ENCODE measurements at regions not wholly inside any gene's neighbourhood (a gene's known extent, or its start where the extent isn't known, plus 50 kb on each side); places are given as distances from the start of the nearest gene placed in this dataset.

DNA sequence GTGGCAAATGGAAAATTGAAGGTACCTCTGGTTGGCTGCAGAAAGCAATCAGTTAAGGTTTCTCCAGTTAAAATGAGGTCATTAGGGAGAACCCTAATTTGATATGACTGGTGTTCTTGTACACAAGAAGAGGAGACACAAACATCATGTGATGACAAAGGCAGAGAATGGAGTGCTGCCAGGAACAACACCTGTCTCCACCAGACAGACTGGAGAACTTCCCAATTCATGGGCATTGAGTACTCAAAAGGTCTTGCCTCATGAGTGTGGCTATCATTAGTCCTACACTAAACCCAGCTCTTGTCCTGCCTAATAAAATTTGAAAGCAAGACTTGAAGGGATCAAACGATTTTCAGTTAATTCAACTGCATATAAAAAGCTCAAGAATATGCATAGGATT is 152.6 kb downstream of the PTPN20 start:
- DNase-seq (no peak), ATAC-seq (no peak)
- peaks cover 0 to 8% (median 1%) of the 10 kb centered on the region in 4 donors for H3K4me1 Mint-ChIP-seq
- no peaks in the 10 kb centered on the region for H3K27me3 Mint-ChIP-seq
- POLR2A ChIA-PET: no interaction called here
- peak overlapping the region in 1 of 10 donors; percentile 74 for H3K27ac Mint-ChIP-seq
- no peaks in the 10 kb centered on the region for H3K36me3 Mint-ChIP-seq
- no peaks in the 10 kb centered on the region for H3K9me3 Mint-ChIP-seq
- no peak overlapping the region for H3K4me3 Mint-ChIP-seq

DNA sequence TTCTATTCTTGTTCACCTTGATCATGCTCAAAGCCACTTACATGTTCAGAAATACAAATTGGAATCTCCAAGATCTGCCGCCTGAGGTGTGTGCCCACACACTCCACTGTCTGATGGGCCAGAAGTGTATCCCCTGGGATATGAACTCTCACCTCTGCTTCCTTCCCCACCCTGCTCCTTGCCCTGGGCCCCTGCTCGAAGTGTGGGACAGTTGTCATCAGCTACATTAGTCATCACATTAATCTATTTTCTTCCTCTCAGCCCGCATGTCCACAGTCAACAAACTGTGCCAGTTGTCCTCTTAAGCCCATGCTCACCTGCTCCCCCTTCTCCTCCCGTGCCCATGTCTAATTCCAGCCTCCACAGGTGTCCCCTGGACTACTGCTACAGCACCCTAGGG is 154.7 kb downstream of the PTPN20 start:
- POLR2A ChIA-PET: no interaction called here
- Mint-ChIP-seq H3K27ac (peak overlapping the region in 1 of 10 donors; percentile 68), H3K36me3 (no peaks in the 10 kb centered on the region), H3K4me3 (no peak overlapping the region), H3K4me1 (peaks cover 0 to 8% (median 1%) of the 10 kb centered on the region in 4 donors), H3K27me3 (no peaks in the 10 kb centered on the region), H3K9me3 (no peaks in the 10 kb centered on the region)
- no peak for DNase-seq
- ATAC-seq: no peak

DNA sequence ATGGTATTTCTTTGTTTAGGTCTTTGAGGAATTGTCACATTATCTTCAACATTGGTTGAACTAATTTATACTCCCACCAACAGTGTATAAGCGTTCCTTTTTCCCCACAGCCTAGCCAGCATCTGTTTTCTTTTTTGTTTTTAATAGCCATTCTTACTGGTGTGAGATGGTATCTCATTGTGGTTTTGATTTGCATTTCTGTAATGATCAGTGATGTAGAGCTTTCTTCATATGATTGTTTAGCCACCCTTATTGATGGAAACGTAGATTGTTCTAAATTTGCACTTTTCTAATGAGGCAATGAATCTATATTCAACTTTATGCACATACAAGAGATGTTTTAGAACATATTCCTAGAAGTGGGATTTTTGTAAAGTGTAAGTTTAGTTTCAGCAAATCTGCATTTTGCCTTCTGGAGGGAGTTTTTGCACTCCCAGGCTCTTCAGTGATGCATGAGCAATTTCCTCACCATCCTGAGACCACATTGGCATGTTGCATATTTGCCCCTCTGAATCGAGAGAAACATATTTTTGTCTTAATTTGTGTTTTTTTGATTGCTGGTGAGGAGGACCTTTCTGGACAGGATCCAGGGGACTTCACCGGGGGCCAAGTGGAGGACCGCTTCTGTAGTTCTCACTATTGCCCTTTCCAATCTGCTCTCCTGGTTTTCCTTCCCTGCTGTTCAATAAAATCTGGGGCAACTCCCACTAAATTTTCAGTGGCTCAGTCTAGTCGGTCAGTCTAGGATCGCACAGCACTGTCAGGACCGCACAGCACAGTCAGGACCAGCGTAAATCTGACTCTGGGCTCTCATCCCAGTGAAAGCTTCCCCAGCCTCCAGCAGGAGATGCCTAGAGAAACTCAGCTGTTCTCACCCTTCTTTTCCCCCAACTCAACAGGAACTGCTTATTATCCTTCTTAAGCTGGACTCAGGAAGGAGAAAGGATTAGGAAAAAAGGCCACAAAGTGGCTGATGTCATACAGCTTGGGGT is 157.0 kb downstream of the PTPN20 start:
- H3K27me3 Mint-ChIP-seq: no peaks in the 10 kb centered on the region
- POLR2A ChIA-PET: no interaction called here
- ATAC-seq: no peak
- DNase-seq: no peak
- H3K4me3 Mint-ChIP-seq: no peak overlapping the region
- H3K4me1 Mint-ChIP-seq: peaks cover 0 to 2% (median 0%) of the 10 kb centered on the region in 4 donors
- H3K27ac Mint-ChIP-seq: no peak overlapping the region
- no peaks in the 10 kb centered on the region for H3K9me3 Mint-ChIP-seq
- no peaks in the 10 kb centered on the region for H3K36me3 Mint-ChIP-seq

DNA sequence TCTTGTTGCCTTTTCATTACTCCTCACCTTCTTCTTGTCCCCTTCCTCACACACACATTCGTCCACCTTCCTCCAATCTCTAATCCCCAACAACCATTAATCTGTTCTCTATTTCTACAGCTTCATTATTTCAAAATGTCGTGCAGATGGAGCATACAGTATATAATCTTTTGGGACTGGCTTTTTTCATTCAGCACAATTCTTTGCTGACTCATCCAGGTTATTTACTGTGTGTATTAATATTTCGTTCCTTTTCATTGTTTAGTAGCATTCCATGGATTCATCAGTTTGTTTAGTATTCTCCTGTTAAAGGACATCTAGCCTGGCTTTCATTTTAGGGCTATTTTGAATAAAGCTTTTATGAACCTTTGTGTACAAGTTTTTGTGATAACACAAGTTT is 159.3 kb downstream of the PTPN20 start:
- no peak overlapping the region for H3K4me3 Mint-ChIP-seq
- H3K9me3 Mint-ChIP-seq: no peaks in the 10 kb centered on the region
- no peaks in the 10 kb centered on the region for H3K36me3 Mint-ChIP-seq
- POLR2A ChIA-PET: no interaction called here
- H3K4me1 Mint-ChIP-seq: no peaks in the 10 kb centered on the region
- no peak overlapping the region for H3K27ac Mint-ChIP-seq
- H3K27me3 Mint-ChIP-seq: no peaks in the 10 kb centered on the region
- ATAC-seq (no peak), DNase-seq (no peak)

DNA sequence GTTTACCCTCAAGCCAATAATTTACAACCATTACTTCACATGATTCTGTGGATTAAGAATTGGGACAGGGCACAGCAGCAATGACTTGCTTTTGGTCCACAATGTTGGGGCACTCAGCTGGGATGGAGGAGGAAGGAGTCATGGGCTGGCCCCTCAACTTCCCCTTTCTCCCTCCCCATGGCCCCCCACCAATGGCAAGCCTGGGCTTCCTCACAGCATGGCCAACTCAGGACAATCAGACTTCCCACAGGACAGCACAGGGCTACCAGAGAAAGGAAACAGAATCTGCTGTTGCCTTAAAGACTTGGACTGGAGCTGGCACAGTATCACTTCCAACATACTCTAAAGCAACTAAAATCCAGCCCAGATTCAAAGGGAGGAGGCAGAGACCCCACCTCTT is 160.7 kb downstream of the PTPN20 start:
- no peak for ATAC-seq
- no peak for DNase-seq
- H3K9me3 Mint-ChIP-seq: no peaks in the 10 kb centered on the region

DNA sequence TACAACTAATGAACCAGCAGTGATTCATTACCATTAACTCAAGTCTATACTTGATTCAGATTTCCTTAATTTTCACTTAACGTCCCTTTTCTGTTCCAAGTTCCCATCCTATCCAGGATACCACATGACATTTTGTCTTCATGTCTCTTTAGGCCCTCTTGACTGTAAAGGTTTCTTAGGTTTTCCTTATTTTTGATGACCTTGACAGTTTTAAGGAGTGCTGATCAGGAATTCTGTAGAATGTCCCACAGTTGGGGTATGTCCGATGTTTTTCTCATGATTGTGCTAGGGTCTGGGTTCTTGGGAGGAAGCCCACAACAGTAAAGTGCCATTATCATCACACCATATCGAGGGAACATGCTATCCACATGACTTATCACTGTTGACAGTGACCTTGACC is 162.7 kb downstream of the PTPN20 start:
- Mint-ChIP-seq H3K4me1 (peaks cover 0 to 4% (median under 1%) of the 10 kb centered on the region in 4 donors), H3K9me3 (no peaks in the 10 kb centered on the region), H3K36me3 (no peaks in the 10 kb centered on the region), H3K4me3 (no peak overlapping the region), H3K27ac (no peak overlapping the region), H3K27me3 (no peaks in the 10 kb centered on the region)
- POLR2A ChIA-PET: no interaction called here
- no peak for DNase-seq
- no peak for ATAC-seq

More for the DNA sequence above, 160.7 kb downstream of the PTPN20 start:
- H3K36me3 Mint-ChIP-seq: no peaks in the 10 kb centered on the region
- no peak overlapping the region for H3K4me3 Mint-ChIP-seq
- peaks cover 0 to 2% (median 0%) of the 10 kb centered on the region in 4 donors for H3K4me1 Mint-ChIP-seq
- no peak overlapping the region for H3K27ac Mint-ChIP-seq
- no peaks in the 10 kb centered on the region for H3K27me3 Mint-ChIP-seq
- POLR2A ChIA-PET: no interaction called here

DNA sequence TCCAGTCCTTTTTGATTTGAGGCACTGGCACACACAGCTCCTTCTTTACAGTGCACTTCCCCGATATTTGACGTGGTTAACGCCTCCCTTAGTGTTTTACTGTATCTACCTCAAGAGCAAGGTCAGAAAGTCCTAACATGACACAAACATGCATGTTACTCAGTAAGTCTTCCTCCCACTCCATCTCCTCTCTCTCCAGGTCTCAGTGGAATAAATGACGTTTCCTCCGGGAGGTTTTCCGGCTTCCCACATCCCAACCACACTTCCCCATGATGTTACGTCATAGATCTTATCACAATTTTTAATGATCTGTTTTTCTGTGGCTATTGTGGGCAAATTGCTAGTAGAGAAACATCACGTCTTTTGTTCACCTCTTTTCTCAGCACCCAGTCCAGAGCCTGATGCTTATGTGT is 165.7 kb downstream of the PTPN20 start:
- peak overlapping the region in 1 of 10 donors; percentile 16 for H3K4me3 Mint-ChIP-seq
- no peaks in the 10 kb centered on the region for H3K9me3 Mint-ChIP-seq
- no peak overlapping the region for H3K27ac Mint-ChIP-seq

DNA sequence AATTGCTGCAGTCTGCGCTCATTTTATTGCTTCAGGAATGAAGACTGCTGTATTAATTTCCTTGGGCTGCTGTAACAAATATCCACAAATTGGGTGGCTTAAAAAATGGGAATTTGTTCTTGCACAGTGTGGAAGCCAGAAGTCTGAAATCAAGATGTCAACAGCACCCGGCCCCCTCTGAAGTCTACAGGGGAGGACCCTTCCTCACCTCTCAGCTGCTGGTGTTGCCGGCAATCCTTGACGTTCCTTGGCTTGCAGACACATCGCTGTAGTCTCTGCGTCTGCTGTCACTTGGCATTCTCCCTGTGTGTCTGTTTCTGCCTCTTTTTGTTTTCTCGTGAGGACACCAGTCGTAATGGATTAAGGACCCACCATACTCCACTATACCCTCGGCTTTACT is 166.2 kb downstream of the PTPN20 start:
- Mint-ChIP-seq H3K4me3 (no peak overlapping the region), H3K4me1 (peaks cover 10 to 24% (median 14%) of the 10 kb centered on the region in 4 donors), H3K36me3 (no peaks in the 10 kb centered on the region), H3K9me3 (no peaks in the 10 kb centered on the region), H3K27ac (no peak overlapping the region), H3K27me3 (no peaks in the 10 kb centered on the region)
- POLR2A ChIA-PET: no interaction called here
- ATAC-seq (no peak), DNase-seq (no peak)

More for the DNA sequence above, 165.7 kb downstream of the PTPN20 start:
- no peaks in the 10 kb centered on the region for H3K36me3 Mint-ChIP-seq
- DNase-seq (no peak), ATAC-seq (no peak)
- POLR2A ChIA-PET: no interaction called here
- no peaks in the 10 kb centered on the region for H3K27me3 Mint-ChIP-seq
- H3K4me1 Mint-ChIP-seq: peaks cover 10 to 22% (median 14%) of the 10 kb centered on the region in 4 donors

DNA sequence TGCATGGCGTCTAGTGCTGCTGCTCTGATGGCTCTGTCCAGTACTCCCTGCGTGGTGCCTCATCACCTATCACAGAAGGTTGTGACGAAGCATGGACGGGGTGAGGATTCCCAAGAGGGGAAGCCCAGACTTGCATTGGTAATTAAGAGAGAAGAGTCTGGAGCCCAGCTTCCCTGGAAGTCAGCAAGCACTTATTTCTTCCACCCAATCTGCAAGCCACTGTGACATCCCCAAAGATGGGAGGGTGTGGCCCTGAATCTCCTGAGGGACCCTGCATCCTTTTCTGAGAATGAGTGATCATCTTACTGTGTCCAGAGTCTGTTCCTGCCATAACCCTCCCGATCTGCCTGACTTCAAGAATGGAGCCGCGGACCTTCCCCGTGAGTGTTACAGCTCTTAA is 166.7 kb downstream of the PTPN20 start:
- POLR2A ChIA-PET: no interaction called here
- ATAC-seq (no peak), DNase-seq (no peak)
- Mint-ChIP-seq H3K36me3 (no peaks in the 10 kb centered on the region), H3K27me3 (no peaks in the 10 kb centered on the region), H3K4me3 (no peak overlapping the region), H3K4me1 (peaks cover 10 to 27% (median 14%) of the 10 kb centered on the region in 4 donors), H3K9me3 (no peaks in the 10 kb centered on the region), H3K27ac (no peak overlapping the region)

DNA sequence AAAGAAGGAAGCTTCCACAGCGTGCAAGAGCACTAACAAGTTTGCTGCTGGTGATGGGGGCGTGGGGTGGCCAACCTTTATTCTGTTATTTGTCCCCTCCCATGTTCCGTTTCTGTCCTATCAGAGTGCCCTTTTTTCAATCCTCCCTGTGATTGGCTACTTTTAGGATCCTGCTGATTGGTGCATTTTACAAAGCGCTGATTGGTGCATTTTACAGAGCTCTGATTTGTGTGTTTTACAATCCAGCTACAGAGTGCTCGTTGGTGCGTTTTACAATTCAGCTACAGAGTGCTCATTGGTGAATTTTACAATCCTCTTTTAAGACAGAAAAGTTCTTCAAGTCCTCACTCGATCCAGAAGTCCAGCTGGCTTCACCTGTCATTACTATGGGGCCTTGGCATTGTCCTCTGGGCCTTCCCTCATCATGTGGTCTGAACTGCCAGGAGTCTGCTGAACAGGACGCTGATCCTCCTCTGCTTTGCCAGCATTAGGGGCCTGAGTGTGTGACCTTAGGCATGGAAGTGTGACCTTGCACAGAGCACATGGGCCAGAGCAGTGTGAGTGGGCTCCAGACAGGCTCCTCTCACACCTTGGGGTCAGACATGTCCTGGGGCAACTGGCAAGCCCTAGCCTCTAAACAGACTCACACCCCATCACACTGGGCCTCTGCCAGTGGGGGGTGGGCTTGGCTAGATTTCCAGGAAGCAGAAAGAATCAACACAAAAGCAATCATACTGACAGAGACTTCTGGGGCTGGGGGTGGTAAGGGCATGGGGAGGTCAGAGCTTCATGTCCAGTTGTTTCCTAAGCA is 167.4 kb downstream of the PTPN20 start:
- H3K27ac Mint-ChIP-seq: no peak overlapping the region
- H3K27me3 Mint-ChIP-seq: no peaks in the 10 kb centered on the region
- H3K4me3 Mint-ChIP-seq: no peak overlapping the region
- POLR2A ChIA-PET: no interaction called here
- ATAC-seq: no peak
- no peak for DNase-seq
- no peaks in the 10 kb centered on the region for H3K36me3 Mint-ChIP-seq
- H3K9me3 Mint-ChIP-seq: no peaks in the 10 kb centered on the region
- H3K4me1 Mint-ChIP-seq: peaks cover 10 to 27% (median 14%) of the 10 kb centered on the region in 4 donors

DNA sequence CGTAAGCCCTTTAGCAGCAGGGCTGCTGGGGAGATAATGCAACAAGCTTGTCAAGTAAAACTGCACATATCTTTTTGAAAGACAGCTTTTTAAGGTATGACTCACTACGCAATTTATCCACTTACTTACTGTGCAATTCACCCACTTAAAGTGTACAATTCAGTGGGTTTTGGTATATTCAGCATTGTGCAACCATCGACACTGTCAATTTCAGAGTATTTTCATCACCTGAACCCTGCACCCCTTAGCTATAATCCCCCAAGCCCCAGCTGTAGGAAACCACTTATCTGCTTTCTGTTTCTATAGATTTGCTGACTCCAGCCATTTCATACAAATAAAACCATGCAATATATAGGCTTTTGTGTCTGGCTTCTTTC is 168.0 kb downstream of the PTPN20 start:
- Mint-ChIP-seq H3K36me3 (no peaks in the 10 kb centered on the region), H3K4me1 (peaks cover 10 to 27% (median 14%) of the 10 kb centered on the region in 4 donors), H3K27ac (no peak overlapping the region), H3K9me3 (no peaks in the 10 kb centered on the region), H3K4me3 (no peak overlapping the region), H3K27me3 (no peaks in the 10 kb centered on the region)
- ATAC-seq (no peak), DNase-seq (no peak)
- POLR2A ChIA-PET: no interaction called here

DNA sequence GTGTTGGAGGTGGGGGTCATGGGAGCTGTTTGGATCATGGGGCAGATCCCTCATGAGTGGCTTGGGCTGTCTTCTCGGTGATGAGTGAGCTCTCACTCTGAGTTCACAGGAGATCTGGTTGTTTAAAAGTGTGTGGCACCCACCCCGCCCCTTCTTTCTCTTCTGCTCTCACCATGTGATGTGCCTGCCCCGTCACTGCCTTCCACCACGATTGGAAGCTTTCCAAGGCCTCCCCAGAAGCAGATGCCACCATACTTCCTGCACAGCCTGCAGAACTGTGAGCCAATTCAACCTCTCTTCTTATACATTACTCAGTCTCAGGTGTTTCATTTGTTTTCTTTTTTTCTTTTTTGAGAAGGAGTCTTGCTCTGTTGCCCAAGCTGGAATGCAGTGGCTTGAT is 170.0 kb downstream of the PTPN20 start:
- H3K27ac Mint-ChIP-seq: peak overlapping the region in 8 of 10 donors; percentile 1 to 87 (median 68)
- H3K4me1 Mint-ChIP-seq: peaks cover 12 to 27% (median 14%) of the 10 kb centered on the region in 4 donors
- H3K36me3 Mint-ChIP-seq: no peaks in the 10 kb centered on the region
- DNase-seq (peak; percentile 6 to 80 (median 46)), ATAC-seq (peak; percentile 81 to 97)
- POLR2A ChIA-PET: no interaction called here
- no peaks in the 10 kb centered on the region for H3K9me3 Mint-ChIP-seq
- no peaks in the 10 kb centered on the region for H3K27me3 Mint-ChIP-seq
- peak overlapping the region in 6 of 10 donors; percentile 5 to 72 (median 46) for H3K4me3 Mint-ChIP-seq
